Left ventricle myocardium inferior (tissue), 1 donor: ENCODE measurements at regions not wholly inside any gene's neighbourhood (a gene's known extent, or its start where the extent isn't known, plus 50 kb on each side); places are given as distances from the start of the nearest gene placed in this dataset.
A peak's percentile ranks its signal among the peaks of the same experiment; 100 is the strongest.

Experiments
- DNase-seq: peaks from one replicate; pipeline ENCODE4 v3.0.0-alpha.2; 2020
- H3K27ac ChIP-seq: fragments of 200-600 bp; replicated peaks from 2 replicates; pipeline ENCODE4 v1.8.0; 2021
- H3K27me3 ChIP-seq: fragments of 200-600 bp; 2 replicates; pipeline ENCODE4 v1.8.0; 2021; ENCODE audit warnings: low read depth
- H3K36me3 ChIP-seq: fragments of 200-600 bp; 2 replicates; pipeline ENCODE4 v1.8.0; 2021
- H3K4me1 ChIP-seq: fragments of 200-600 bp; 2 replicates; pipeline ENCODE4 v1.8.0; 2021
- H3K4me3 ChIP-seq: fragments of 200-600 bp; 2 replicates; pipeline ENCODE4 v1.8.0; 2021; ENCODE audit warnings: mild to moderate bottlenecking, moderate library complexity
- H3K9me3 ChIP-seq: fragments of 200-600 bp; replicated peaks from 2 replicates; pipeline ENCODE4 v1.8.0; 2021
- CTCF ChIP-seq: fragments of 200-600 bp; IDR thresholded peaks from 2 replicates; pipeline ENCODE4 v1.8.0; 2021; ENCODE audit warnings: antibody characterized with exemption, mild to moderate bottlenecking, borderline replicate concordance
- intact Hi-C: fragments of 100-400 bp; cut with micrococcal nuclease; formaldehyde crosslinking; loops from one replicate; pipeline ENCODE4 v1.11.0; 2022
- donor health status: DM: no; HTN: yes; CAD: no; lungs with severe emphysema.

- Histone ChIP-seq H3K36me3 (no peaks in the 10 kb centered on the region), H3K27me3 (peaks cover 36% of the 10 kb centered on the region), H3K4me3 (no peak overlapping the region), H3K4me1 (no peaks in the 10 kb centered on the region), H3K9me3 (no peaks in the 10 kb centered on the region), H3K27ac (no peak overlapping the region)
- DNase-seq, result no peak
- intact Hi-C loops, result no loop called here
- TF ChIP-seq CTCF, result no peak
Measured at GRCh38 chr2:22902662-22903165, 482.3 kb upstream of the KLHL29 start.

- H3K36me3 ChIP-seq, result no peaks in the 10 kb centered on the region
- peaks cover 36% of the 10 kb centered on the region for H3K27me3 ChIP-seq
- no peak overlapping the region for H3K27ac ChIP-seq
- TF ChIP-seq CTCF, result no peak
- H3K9me3 ChIP-seq, result no peaks in the 10 kb centered on the region
- no peak for DNase-seq
- H3K4me3 ChIP-seq, result no peak overlapping the region
- no peaks in the 10 kb centered on the region for H3K4me1 ChIP-seq
- intact Hi-C loops, result no loop called here
Measured at GRCh38 chr2:22903616-22904015, 481.4 kb upstream of the KLHL29 start.

GRCh38 chr2:22904126-22904684 lies 480.8 kb upstream of the KLHL29 start:
- peak; percentile 59 for TF ChIP-seq CTCF

GRCh38 chr2:22907330-22907729 lies 477.6 kb upstream of the KLHL29 start:
- H3K36me3 ChIP-seq, result no peaks in the 10 kb centered on the region
- H3K27me3 ChIP-seq, result peaks cover 28% of the 10 kb centered on the region
- intact Hi-C loops, result no loop called here
- H3K27ac ChIP-seq, result no peak overlapping the region
- TF ChIP-seq CTCF, result no peak
- H3K9me3 ChIP-seq, result no peaks in the 10 kb centered on the region
- no peak for DNase-seq
- H3K4me1 ChIP-seq, result no peaks in the 10 kb centered on the region
- H3K4me3 ChIP-seq, result no peak overlapping the region

More at GRCh38 chr2:22904126-22904684, 480.8 kb upstream of the KLHL29 start:
- Histone ChIP-seq H3K4me1 (no peaks in the 10 kb centered on the region), H3K27ac (no peak overlapping the region), H3K36me3 (no peaks in the 10 kb centered on the region), H3K4me3 (no peak overlapping the region), H3K9me3 (no peaks in the 10 kb centered on the region), H3K27me3 (peaks cover 36% of the 10 kb centered on the region)
- intact Hi-C loops, result no loop called here
- peak; percentile 27 for DNase-seq

- no peak overlapping the region for H3K27ac ChIP-seq
- no peak for TF ChIP-seq CTCF
- peaks cover 12% of the 10 kb centered on the region for H3K27me3 ChIP-seq
- intact Hi-C loops, result no loop called here
- no peak for DNase-seq
- no peaks in the 10 kb centered on the region for H3K36me3 ChIP-seq
- no peaks in the 10 kb centered on the region for H3K9me3 ChIP-seq
- H3K4me3 ChIP-seq, result no peak overlapping the region
- no peaks in the 10 kb centered on the region for H3K4me1 ChIP-seq
Measured at GRCh38 chr2:22912398-22912797, 472.6 kb upstream of the KLHL29 start.
